NB4 (cell line): ENCODE measurements at regions not wholly inside any gene's neighbourhood (a gene's known extent, or its start where the extent isn't known, plus 50 kb on each side); places are given as distances from the start of the nearest gene placed in this dataset.

Experiments
- CTCF ChIP-seq: IDR thresholded peaks from one replicate; pipeline ENCODE4 v1.5.1; 2012; ENCODE audit warnings: low read depth, low read length
- POLR2A ChIP-seq: IDR thresholded peaks from 2 replicates; pipeline ENCODE4 v1.6.1; 2011; ENCODE audit warnings: mild to moderate bottlenecking; ENCODE audit not compliant: insufficient read length; ENCODE audit errors: extremely low read depth

- TF ChIP-seq CTCF (no peak), POLR2A (no peak)
Observed at GRCh38 chr2:180751306-180751920, 229.0 kb upstream of the UBE2E3 start.
